ENCODE measurements at regions not wholly inside any gene's neighbourhood (a gene's known extent, or its start where the extent isn't known, plus 50 kb on each side); places are given as distances from the start of the nearest gene placed in this dataset.

DNA sequence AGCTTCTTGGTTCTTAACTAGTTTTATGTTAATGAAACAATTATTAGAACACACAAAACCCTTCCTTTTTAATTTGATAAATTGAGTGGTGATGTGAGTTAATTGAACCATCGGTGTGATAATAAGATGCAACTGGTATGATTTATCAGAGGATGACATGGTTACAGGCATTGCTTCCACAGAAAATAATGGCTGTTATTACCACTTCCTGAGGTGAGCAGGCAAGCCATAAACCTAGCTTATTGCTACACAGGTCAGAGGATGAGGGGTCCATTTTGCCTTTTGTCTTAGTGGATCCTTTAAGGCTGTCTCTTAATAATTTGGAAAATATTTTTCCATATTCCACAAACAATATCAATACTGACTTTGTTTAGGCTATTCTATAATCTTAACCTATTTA is 226.6 kb upstream of the EDNRB start:
- TF ChIP-seq, protein P1, sequence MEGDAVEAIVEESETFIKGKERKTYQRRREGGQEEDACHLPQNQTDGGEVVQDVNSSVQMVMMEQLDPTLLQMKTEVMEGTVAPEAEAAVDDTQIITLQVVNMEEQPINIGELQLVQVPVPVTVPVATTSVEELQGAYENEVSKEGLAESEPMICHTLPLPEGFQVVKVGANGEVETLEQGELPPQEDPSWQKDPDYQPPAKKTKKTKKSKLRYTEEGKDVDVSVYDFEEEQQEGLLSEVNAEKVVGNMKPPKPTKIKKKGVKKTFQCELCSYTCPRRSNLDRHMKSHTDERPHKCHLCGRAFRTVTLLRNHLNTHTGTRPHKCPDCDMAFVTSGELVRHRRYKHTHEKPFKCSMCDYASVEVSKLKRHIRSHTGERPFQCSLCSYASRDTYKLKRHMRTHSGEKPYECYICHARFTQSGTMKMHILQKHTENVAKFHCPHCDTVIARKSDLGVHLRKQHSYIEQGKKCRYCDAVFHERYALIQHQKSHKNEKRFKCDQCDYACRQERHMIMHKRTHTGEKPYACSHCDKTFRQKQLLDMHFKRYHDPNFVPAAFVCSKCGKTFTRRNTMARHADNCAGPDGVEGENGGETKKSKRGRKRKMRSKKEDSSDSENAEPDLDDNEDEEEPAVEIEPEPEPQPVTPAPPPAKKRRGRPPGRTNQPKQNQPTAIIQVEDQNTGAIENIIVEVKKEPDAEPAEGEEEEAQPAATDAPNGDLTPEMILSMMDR (IDR thresholded peaks at IDR 0.05) = no peak
- no peak for TF ChIP-seq POLR2A (IDR thresholded peaks at IDR 0.05)

All from body of pancreas (tissue), 4 donors.